SU-DHL-6 (cell line): ENCODE measurements at regions not wholly inside any gene's neighbourhood (a gene's known extent, or its start where the extent isn't known, plus 50 kb on each side); places are given as distances from the start of the nearest gene placed in this dataset.

Source experiments
- H2AFZ ChIP-seq: fragments of 200-600 bp; sonication (generic); 2 replicates; pipeline ENCODE4 v1.6.1; 2014; ENCODE audit warnings: low read depth, mild to moderate bottlenecking, moderate library complexity, mixed read lengths, antibody characterized with exemption, low read length; ENCODE audit not compliant: severe bottlenecking
- H3F3A ChIP-seq: fragments of 200-600 bp; shearing (Covaris generic); 2 replicates; pipeline ENCODE4 v1.6.0; 2016; ENCODE audit warnings: antibody characterized with exemption, mild to moderate bottlenecking; ENCODE audit not compliant: insufficient read depth
- H3K27ac ChIP-seq: fragments of 200-600 bp; sonication (generic); 2 replicates; pipeline ENCODE4 v1.5.1; 2016; ENCODE audit warnings: low read depth, mild to moderate bottlenecking, low read length, moderate library complexity, mixed read lengths
- H3K27me3 ChIP-seq: fragments of 200-600 bp; sonication (generic), shearing (Covaris generic); 2 replicates; pipeline ENCODE4 v1.6.0; 2014; ENCODE audit warnings: mild to moderate bottlenecking, low read length
- H3K36me3 ChIP-seq: fragments of 200-600 bp; sonication (generic); 2 replicates; pipeline ENCODE4 v1.6.1; 2014; ENCODE audit warnings: mild to moderate bottlenecking, low read length, mixed read lengths
- H3K4me2 ChIP-seq: fragments of 300-600, 200-600 bp; shearing (Covaris generic), sonication (generic); 2 replicates; pipeline ENCODE4 v1.6.0; 2014; ENCODE audit warnings: low read length, low read depth, mild to moderate bottlenecking; ENCODE audit not compliant: poor library complexity, severe bottlenecking
- H3K4me3 ChIP-seq: fragments of 200-600 bp; sonication (generic); 2 replicates; pipeline ENCODE4 v1.5.1; 2014; ENCODE audit warnings: antibody characterized with exemption, low read length, mild to moderate bottlenecking, mixed read lengths; ENCODE audit not compliant: insufficient read depth, poor library complexity, severe bottlenecking
- H3K79me2 ChIP-seq: fragments of 200-600 bp; sonication (generic); 2 replicates; pipeline ENCODE4 v1.6.1; 2014; ENCODE audit warnings: mild to moderate bottlenecking, low read length, moderate library complexity; ENCODE audit not compliant: insufficient read depth
- H3K9ac ChIP-seq: fragments of 200-600 bp; sonication (generic); 2 replicates; pipeline ENCODE4 v1.7.0; 2014; ENCODE audit warnings: mild to moderate bottlenecking, low read length
- H3K9me2 ChIP-seq: fragments of 200-600 bp; sonication (generic); replicated peaks from 2 replicates; pipeline ENCODE4 v1.6.1; 2014; ENCODE audit warnings: low read length; ENCODE audit not compliant: insufficient read depth
- H3K9me3 ChIP-seq: fragments of 200-600 bp; sonication (generic); 2 replicates; pipeline ENCODE4 v1.6.1; 2014; ENCODE audit warnings: low read length, mixed read lengths; ENCODE audit not compliant: insufficient read depth
- H4K20me1 ChIP-seq: fragments of 200-600 bp; sonication (generic); 2 replicates; pipeline ENCODE4 v1.6.1; 2014; ENCODE audit warnings: low read depth, mild to moderate bottlenecking, antibody characterized with exemption, low read length, moderate library complexity, mixed read lengths
- EZH2phosphoT487 ChIP-seq: fragments of 200-600 bp; sonication (generic), shearing (Covaris generic); conservative IDR thresholded peaks from 2 replicates; pipeline ENCODE4 v1.6.1; 2018; ENCODE audit warnings: mild to moderate bottlenecking, antibody characterized with exemption, low read length, moderate library complexity, mixed read lengths
- TF ChIP-seq, protein P1 (sequence below): fragments of 200-600 bp; sonication (generic); IDR thresholded peaks from one replicate; pipeline ENCODE4 v1.5.1; 2017; ENCODE audit warnings: antibody characterized with exemption, mild to moderate bottlenecking, low read length, moderate library complexity; ENCODE audit not compliant: insufficient read depth, poor library complexity, severe bottlenecking

DNA sequence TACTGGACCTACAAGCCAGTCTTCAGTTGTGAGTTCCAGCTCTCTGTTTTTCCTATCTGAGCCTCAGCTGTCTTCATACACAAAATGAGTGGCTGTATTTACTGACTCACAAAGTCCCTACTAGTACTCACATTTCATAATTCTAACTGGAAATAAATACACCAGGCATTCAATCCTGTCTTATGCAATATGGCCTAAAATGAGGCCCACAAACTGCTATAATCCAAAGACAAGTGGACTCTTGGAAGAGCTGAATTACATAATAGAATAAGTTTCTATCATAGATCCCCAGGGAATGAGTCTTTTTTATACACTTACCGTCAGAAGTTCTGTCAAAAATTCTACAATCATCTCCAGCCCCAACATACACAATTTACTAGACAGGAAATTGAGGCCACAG is 211.9 kb downstream of the LRRN1 start:
- Histone ChIP-seq H3K27ac (no peak overlapping the region), H3K27me3 (no peaks in the 10 kb centered on the region; the same call in 1 of the 2 replicates), H3K9me3 (no peaks in the 10 kb centered on the region), H3K4me3 (no peak overlapping the region), H2AFZ (no peak overlapping the region), H3K9ac (no peak overlapping the region), H3K4me2 (no peak overlapping the region), H3K36me3 (no peaks in the 10 kb centered on the region), H4K20me1 (no peaks in the 10 kb centered on the region), H3K79me2 (no peaks in the 10 kb centered on the region), H3K9me2 (no peaks in the 10 kb centered on the region), H3F3A (no peaks in the 10 kb centered on the region)
- TF ChIP-seq EZH2phosphoT487: no peak
- TF ChIP-seq, protein P1, sequence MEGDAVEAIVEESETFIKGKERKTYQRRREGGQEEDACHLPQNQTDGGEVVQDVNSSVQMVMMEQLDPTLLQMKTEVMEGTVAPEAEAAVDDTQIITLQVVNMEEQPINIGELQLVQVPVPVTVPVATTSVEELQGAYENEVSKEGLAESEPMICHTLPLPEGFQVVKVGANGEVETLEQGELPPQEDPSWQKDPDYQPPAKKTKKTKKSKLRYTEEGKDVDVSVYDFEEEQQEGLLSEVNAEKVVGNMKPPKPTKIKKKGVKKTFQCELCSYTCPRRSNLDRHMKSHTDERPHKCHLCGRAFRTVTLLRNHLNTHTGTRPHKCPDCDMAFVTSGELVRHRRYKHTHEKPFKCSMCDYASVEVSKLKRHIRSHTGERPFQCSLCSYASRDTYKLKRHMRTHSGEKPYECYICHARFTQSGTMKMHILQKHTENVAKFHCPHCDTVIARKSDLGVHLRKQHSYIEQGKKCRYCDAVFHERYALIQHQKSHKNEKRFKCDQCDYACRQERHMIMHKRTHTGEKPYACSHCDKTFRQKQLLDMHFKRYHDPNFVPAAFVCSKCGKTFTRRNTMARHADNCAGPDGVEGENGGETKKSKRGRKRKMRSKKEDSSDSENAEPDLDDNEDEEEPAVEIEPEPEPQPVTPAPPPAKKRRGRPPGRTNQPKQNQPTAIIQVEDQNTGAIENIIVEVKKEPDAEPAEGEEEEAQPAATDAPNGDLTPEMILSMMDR: no peak

DNA sequence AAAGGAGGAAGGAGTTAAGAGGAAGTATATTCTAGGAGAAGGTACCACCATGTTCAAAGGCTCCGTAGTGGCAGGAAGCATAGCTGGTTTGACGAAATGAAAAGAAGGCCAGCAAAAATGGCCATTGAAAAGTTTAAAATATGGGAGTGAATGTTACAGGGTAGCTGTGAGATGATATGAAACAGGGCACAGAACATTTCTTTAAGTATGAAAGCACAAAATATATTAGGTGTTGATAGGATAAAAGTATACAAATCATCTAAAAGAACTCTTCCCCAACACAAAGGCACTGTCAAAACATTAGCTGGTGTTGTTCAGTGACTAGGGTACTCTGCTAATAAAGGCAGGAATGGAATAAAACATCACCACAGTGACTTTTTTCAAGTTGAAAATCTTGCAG is 216.2 kb downstream of the LRRN1 start:
- Histone ChIP-seq H3K27ac (no peak overlapping the region), H3K4me3 (no peak overlapping the region), H3F3A (no peaks in the 10 kb centered on the region), H4K20me1 (no peaks in the 10 kb centered on the region), H3K9me3 (no peaks in the 10 kb centered on the region), H3K4me2 (no peak overlapping the region), H3K79me2 (no peaks in the 10 kb centered on the region), H3K9me2 (no peaks in the 10 kb centered on the region), H3K36me3 (no peaks in the 10 kb centered on the region), H3K27me3 (no peaks in the 10 kb centered on the region), H3K9ac (no peak overlapping the region), H2AFZ (no peak overlapping the region)
- TF ChIP-seq EZH2phosphoT487: no peak
- TF ChIP-seq, protein P1: no peak

DNA sequence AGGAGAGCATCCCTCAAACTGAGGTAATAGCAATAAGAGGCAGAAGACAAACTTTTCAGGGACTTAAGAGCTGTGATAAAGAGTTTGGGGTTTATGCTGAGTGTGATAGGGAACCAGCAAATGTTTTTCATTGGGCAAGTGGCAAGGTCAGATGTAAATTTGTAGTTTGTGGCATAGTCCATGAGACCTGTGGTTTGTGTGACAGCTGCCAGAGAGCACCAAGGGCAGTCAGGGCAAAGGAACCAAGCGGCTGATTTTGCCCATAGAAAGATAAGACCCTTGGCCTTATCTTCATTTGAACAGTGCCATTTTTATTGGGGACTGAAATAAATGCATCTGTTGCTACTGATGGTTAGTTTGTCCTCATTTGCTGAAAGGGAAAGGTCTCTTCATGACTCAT is 220.3 kb downstream of the LRRN1 start:
- TF ChIP-seq EZH2phosphoT487: no peak
- TF ChIP-seq, protein P1: no peak
- H3K4me3 ChIP-seq: no peak overlapping the region

DNA sequence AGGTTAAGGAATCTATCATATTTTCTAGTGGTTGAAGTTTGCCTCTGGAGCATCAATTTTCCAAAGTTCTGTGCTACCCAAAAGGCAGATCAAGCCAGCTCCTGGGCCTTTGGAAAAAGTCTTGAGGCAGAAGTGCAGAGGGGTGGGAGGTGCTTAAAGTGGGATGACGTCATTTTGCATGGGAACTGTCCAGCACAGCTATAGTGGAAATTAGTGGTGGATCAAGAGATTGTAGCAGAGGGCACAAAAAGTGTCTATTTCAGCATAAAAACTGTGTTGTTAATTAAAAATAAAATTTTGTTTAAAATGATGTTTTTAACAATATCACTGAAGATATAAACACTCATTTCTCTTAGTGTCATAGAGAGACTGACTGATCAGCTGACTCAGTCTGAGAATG is 221.9 kb downstream of the LRRN1 start:
- no peaks in the 10 kb centered on the region for H3K9me3 ChIP-seq
- no peaks in the 10 kb centered on the region for H3K9me2 ChIP-seq
- no peaks in the 10 kb centered on the region for H3F3A ChIP-seq
- no peak for TF ChIP-seq EZH2phosphoT487
- TF ChIP-seq, protein P1: no peak
- no peak overlapping the region for H3K27ac ChIP-seq
- no peak overlapping the region for H3K4me2 ChIP-seq
- no peaks in the 10 kb centered on the region for H3K36me3 ChIP-seq
- no peaks in the 10 kb centered on the region for H3K79me2 ChIP-seq
- no peaks in the 10 kb centered on the region for H4K20me1 ChIP-seq
- H2AFZ ChIP-seq: no peak overlapping the region
- H3K4me3 ChIP-seq: no peak overlapping the region
- H3K27me3 ChIP-seq: no peaks in the 10 kb centered on the region
- H3K9ac ChIP-seq: no peak overlapping the region

More for the DNA sequence above, 220.3 kb downstream of the LRRN1 start:
- Histone ChIP-seq H3K9me2 (no peaks in the 10 kb centered on the region), H3K27ac (no peak overlapping the region), H3K9me3 (no peaks in the 10 kb centered on the region), H3F3A (no peaks in the 10 kb centered on the region), H4K20me1 (no peaks in the 10 kb centered on the region), H3K9ac (no peak overlapping the region), H3K36me3 (no peaks in the 10 kb centered on the region), H3K4me2 (no peak overlapping the region), H3K27me3 (no peaks in the 10 kb centered on the region), H3K79me2 (no peaks in the 10 kb centered on the region), H2AFZ (no peak overlapping the region)
